ENCODE measurements at regions not wholly inside any gene's neighbourhood (a gene's known extent, or its start where the extent isn't known, plus 50 kb on each side); places are given as distances from the start of the nearest gene placed in this dataset.
"Not testable (repeated sequence)": the region's sequence is repeated elsewhere in the genome, so short reads cannot be mapped to it uniquely, and the experiment has no call there.

DNA sequence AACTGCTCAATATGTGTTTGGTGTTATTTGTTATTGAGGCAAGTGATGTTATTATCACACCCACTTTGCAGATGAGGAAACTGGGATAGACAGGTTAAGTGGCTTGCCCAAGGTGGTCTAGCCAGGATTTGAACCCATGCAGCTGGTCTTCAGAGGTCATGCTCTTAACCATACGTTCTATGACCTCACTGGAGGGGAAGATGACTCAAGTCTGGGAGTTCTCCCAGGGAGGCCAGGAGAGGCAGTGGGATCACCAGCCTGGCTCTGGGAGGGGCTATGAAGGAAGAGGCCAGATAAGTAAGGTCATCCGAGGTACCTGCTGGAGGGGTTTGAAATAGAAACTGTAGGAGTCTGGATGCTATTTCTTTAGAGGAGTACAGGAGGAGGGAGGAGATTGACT is 95.3 kb downstream of the NAV1 start:
- ChIA-PET POLR2A (no interaction called here), CTCF (no interaction called here)

DNA sequence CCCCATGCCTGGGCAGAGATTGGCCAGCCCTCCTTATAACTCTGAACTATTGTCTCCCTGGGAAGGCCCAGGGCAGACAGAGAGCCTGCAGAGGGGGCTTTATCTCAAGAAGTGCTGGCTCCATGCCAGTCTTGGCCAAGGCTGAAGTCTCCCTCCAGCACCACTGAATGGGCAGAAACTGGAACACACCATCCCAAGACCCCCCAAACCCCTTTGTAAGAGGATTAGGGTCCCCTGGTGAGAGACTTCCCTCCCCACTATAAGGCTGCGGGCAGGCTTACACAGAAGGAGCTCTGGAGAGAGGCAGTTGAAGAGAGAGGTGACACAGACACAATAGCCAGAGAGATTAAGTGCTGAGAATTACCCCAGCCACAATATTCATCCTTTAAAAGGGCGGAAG is 97.2 kb downstream of the NAV1 start:
- ChIA-PET POLR2A (no interaction called here), CTCF (no interaction called here)

DNA sequence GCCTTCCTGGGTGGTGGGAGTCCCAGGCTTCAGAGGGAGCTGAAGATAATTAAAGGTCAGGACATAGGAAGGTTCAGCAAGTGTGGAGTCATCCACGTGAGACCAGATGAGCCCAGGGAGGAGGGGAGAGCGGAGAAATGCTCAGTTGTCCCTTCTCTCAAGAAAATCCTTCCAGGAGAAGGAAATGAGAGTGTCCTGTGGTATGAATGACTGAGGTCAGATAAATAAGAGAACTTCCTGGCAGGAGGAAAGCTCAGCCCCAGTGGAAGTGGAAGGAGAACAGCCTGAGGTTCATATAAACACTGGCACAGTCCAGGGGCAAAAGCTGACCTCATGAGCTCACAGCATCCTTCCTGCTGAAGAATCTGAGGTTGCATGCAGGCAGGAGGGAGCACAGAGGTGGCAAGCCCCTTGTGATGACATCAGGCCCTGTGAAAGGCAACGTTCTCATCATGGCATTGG is 97.6 kb downstream of the NAV1 start:
- ChIA-PET POLR2A (no interaction called here), CTCF (no interaction called here)

DNA sequence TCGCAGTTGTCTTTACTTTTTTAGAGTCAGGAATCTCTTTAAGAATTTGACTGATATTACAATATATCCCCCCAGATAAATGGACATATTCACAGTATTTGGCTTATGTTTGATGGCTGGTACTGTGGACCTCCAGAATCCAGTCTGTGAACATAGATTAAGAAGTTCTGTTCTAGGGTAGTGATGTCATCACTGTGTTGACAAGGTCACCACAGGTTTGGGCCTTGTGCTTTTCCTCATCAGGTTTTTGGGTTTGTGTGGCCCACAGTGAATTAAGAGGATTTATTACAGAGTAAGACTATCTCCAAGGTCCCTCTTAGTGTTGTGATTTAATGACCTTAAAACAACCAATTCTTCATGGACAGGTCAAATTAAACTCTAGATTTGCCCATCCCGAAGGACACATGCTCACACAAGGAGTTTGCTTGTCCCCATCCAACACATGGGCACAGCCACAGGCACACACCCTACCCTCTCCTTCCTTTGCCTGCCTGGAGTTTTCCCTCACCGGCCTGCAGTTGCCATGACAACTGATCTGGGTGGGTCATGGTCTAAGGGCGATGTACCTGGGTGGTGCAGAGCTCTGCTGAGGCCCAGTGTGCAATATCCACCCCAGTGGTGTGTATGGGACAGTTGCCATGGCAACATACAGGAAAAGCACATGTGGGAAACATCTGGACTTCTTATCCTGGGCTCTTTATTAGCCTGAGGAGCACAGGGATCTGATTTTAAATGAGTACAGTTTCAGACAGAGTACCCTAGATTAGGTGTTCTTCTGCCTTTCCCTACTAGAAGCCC is 98.6 kb downstream of the NAV1 start:
- ChIA-PET POLR2A (no interaction called here), CTCF (no interaction called here)

DNA sequence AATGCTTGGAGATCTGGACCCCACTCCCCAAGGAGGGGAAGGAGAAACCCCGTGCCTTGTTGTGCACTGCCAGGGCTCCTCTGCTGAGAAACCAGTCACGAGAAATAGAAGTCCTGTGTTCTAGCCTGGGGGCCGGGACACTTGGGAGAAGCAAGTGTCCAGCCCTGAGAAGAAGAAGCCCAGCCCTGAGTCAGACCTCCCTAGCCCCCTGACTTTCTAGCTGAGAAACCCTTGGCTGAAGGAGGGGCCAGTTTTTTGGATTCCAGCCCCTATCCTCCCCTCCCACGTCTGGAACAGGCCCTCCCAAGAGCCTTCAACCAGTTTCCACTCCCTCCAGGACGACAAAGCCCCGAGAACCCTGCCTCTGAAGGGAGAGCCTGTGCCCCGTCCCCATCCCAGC is 100.5 kb downstream of the NAV1 start:
- POLR2A ChIA-PET: no interaction called here
- CTCF ChIA-PET: interaction anchor here (1.0 kb wide), 1 partner anchor 61 kb away, joined by 4 read pairs; no protein-coding TSS in a partner anchor

DNA sequence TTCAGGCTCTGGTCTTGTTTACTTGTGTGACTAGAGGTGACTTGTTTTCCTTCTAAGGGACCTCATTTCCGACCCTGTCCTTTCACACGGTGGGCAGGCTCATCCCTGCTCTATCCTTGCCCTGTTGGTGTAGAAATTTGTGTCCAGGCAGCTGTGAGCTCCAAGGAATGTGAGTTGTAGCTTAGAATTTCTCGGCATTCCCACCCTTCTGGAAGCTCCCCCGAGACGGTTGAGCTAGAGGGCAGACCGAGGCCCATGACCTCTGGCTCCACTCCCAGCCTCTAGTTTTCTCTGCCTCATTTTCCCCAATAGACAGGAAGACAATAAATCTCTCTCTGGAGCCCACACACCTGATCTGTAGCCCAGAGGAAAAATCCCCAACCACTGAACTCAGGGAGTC is 100.9 kb downstream of the NAV1 start:
- CTCF ChIA-PET: interaction anchor here (1.0 kb wide), 1 partner anchor 61 kb away, joined by 4 read pairs; no protein-coding TSS in a partner anchor

DNA sequence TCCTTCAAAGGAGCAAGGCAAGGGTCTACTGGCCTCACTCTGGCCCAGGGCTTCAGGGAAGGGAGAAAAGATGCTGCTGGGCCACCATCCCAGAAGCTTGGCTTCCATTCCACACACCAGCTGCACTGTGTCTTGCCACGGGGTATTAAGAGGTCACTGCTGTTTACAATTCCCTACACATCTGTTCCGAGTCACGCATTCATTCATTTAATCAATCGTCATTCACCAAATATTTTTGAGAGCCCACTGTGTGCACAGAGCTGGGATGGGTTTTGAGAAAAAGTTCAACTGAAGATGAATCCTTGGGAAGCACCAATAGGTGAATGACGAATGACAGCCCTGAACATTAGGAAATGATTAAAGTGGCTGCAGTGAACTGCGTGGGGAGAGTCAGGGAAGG is 101.7 kb downstream of the NAV1 start:
- ChIA-PET POLR2A (no interaction called here), CTCF (no interaction called here)

More for the DNA sequence above, 100.9 kb downstream of the NAV1 start:
- POLR2A ChIA-PET: no interaction called here

DNA sequence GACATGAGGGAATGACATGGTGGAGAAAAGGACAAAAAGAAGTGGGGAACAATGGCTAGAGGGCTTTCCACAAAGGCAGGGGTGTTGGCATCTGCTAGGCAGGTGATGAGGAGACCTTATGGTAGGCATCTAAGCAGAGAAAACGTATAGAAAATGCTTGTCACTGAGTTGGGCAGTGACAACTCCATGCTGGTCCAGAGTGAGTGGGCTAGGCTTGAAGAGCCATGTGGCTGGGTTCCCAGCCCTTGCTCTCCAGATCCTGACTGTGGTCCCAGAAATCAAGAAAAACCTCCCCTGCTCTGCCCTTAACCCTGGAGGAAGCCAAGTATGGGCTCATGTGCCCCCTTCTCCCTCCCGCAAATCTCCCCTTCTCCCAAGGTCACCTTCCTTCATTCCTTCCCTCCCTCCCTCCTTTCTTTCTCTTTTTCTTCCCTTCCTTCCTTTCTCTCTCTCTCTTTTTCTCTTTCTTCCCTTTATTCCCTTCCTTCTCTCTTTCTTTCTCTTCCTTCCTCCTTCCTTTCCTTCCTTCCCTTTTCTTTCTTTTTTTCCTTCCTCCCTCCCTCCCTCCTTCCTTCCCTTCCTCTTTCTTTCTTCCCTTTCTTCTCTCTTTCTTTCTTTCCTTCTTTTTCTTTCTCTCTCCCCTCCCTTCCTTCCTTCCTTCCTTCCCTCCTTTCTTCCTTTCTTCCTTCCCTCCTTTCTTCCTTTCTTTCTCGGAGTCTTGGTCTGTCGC is 102.8 kb downstream of the NAV1 start:
- ChIA-PET CTCF (interaction anchor here (0.6 kb wide), 1 partner anchor 25 kb away, joined by 3 read pairs; no protein-coding TSS in a partner anchor), POLR2A (no interaction called here)

DNA sequence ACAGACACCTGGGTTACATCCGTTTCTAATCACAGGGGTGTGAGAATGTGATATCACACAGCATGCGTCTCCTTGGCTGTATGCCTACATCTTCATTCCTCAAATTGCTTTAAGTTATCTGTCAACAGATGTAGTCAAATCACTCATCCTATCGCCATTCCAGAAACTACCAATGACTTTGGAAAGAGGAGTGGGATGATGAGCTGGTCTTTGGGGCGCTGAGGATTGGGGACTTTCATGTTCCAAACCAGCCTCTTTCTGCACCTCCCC is 104.8 kb downstream of the NAV1 start:
- ChIA-PET POLR2A (no interaction called here), CTCF (no interaction called here)

DNA sequence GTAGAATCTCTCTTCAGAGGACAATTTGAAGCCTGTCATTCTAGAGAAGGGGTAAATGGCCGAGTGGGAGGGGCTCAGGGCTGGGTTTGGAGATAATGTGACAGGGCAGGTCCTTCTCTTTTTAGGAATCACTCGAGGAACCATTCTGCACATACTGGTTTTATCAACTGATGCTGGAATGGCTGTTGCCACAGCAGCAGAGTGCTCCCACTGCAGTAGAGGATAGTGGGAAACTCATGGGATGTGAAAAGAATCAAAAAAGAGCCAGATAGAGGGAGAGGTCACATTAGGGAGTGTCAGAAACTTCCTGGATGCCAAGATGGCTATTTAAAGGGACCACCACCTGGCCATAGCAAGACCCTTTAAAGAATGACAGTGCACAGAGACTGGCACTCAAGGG is 105.3 kb downstream of the NAV1 start:
- ChIA-PET POLR2A (no interaction called here), CTCF (no interaction called here)

DNA sequence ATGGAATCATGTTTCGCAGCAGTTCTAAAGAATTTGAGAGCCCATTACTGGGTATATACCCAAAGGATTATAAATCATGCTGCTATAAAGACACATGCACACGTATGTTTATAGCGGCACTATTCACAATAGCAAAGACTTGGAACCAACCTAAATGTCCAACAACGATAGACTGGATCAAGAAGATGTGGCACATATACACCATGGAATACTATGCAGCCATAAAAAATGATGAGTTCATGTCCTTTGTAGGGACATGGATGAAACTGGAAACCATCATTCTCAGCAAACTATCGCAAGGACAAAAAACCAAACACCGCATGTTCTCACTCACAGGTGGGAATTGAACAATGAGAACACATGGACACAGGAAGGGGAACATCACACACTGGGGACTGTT is 106.1 kb downstream of the NAV1 start:
- POLR2A ChIA-PET, CTCF ChIA-PET: not testable (repeated sequence)

DNA sequence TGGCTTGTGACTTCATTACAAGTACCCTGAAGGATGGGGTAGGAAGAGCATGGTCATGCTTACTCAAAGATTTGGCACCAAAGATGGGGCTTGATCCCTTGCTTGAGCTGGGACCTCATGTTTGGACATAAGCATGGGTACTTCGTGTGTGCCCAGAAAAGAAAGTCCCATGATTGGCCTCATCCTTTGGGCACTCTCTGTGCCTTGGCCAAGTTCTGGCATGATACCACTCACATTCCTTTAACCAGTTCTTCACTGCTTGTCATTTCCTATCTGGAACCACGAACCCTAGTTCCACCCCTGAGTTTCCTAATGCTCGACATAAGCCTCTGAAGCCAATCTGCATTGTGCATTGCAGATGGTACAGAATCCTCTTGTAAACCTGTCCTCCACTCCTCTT is 107.0 kb downstream of the NAV1 start:
- ChIA-PET CTCF (interaction anchor here (1.0 kb wide), 1 partner anchor 18 kb away, joined by 5 read pairs; no protein-coding TSS in a partner anchor), POLR2A (no interaction called here)

DNA sequence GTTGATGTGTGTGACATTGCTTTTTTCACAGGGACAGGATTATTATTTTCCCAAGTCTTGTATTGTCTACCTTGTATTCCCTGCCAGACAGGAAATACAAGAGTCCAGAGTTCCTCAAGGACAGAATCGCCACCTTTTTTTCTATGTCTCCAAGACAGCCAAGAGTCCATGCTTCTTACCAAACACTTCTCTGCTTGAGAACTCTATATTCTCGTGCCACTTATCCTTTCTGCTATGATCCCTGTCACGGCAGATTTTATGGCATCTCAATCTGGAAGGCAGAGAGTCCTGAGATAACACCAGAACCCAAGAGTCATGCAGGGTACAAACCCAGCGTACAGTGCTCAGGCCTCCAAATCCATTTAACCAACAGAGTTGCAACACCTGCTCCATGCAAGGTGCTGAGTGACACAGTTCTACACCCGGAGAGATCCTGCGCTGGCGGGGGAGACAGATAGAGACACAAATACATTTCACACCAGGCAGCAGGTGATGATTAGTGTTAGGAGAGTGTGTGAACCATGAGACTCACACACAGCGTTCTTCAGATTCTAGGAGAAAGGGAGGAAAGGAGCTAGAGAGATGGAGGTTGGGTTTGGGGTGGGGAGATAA is 107.6 kb downstream of the NAV1 start:
- CTCF ChIA-PET: interaction anchor here (1.0 kb wide), 1 partner anchor 18 kb away, joined by 5 read pairs; no protein-coding TSS in a partner anchor

DNA sequence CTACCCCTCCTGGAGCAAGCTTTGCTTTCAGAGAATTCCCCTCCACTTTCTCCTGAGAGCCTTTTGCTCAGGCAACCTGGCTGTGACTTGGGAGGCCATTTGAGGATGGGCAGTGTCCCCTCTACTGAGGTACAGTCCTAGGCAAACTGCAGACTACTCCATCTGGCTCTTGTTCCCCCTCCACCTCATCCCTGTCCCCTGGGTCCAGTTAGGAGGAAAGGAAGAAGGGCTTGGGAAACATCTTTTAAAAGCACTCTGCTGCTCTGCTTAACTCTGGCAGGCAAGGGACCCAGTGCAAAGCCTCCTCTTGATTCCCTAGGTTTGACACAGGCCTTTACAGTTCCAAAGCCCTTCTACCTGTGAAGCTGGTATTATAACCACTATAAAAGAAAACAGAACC is 108.2 kb downstream of the NAV1 start:
- ChIA-PET POLR2A (no interaction called here), CTCF (no interaction called here)

More for the DNA sequence above, 107.6 kb downstream of the NAV1 start:
- POLR2A ChIA-PET: no interaction called here

DNA sequence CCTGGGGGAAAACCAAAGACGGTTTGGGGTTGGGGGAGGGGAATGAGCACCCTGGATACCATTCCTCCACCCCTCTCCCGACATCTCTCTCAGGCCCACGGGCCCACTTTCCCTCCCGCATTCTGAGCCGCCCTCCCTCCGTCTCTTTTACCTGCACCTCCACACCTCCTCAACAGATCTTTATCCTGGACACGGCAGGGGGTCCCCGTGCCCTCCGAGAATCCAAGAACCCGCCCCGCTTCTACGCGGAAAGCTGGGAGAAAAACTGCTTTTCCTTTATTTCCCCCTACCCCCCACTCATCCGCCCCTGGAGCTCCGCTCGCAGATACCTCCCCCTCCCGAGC is 108.8 kb downstream of the NAV1 start:
- ChIA-PET POLR2A (no interaction called here), CTCF (no interaction called here)

DNA sequence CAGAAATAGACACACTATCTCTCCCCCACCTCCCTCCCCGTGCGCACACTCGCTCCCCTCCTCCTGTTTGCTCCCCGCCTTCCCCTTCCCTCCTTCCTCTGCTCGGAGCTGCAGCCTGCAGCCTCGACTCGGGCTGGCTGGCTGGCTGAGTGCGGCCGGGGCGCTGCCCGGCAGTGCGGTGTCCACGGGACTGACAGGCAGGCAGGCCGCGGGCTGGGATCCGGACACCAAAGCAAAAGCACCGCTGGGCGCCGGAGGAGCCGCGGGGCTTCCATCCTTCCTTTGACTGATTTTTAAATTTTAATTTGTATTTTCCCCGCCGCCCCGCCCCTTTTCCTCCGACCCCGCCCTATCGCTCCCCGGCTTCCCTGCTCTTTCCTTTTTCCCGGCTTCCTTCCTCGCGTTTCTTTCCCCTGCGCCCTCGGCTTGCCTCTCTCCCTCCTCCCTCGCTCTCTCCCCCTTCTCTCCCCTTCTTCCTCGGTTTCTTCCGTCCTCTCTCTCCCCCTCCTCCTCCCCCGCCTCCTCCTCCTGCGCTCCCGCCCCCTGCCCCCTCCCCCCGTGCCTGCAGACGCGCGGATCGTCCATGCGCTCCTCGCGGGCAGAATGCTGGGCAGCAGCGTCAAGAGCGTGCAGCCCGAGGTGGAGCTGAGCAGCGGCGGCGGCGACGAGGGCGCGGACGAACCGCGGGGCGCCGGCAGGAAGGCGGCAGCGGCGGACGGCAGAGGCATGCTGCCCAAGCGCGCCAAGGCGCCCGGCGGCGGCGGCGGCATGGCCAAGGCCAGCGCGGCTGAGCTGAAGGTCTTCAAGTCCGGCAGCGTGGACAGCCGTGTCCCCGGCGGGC is 109.4 kb downstream of the NAV1 start:
- POLR2A ChIA-PET: no interaction called here

DNA sequence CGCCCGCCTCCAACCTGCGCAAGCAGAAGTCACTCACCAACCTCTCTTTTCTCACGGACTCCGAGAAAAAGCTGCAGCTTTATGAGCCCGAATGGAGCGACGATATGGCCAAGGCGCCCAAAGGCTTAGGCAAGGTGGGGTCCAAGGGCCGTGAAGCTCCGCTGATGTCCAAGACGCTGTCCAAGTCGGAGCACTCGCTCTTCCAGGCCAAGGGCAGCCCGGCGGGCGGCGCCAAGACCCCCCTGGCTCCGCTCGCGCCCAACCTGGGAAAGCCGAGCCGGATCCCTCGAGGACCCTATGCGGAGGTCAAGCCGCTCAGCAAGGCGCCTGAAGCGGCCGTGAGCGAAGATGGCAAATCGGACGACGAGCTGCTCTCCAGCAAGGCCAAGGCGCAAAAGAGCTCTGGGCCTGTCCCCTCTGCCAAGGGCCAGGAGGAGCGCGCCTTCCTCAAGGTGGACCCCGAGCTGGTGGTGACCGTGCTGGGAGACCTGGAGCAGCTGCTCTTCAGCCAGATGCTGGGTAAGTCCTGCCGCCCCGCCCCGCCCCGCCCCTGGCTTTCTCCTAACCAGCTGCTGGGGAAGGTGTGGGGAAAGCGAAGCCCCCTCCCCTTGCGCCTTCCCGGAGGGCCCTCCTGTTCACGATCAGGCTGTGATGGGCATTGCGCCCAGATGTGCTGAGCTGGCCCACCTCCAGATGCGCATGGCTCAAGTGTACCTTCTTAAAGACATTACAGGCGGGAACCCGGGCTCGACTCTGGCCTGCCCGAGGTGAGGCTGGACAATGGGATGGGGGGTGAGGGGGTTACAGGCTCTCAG is 110.2 kb downstream of the NAV1 start:
- POLR2A ChIA-PET: no interaction called here
- CTCF ChIA-PET: interaction anchor here (0.8 kb wide), 1 partner anchor 119 kb away, joined by 3 read pairs; no protein-coding TSS in a partner anchor

More for the DNA sequence above, 109.4 kb downstream of the NAV1 start:
- CTCF ChIA-PET: interaction anchor here (0.8 kb wide), 1 partner anchor 120 kb away, joined by 3 read pairs; no protein-coding TSS in a partner anchor

DNA sequence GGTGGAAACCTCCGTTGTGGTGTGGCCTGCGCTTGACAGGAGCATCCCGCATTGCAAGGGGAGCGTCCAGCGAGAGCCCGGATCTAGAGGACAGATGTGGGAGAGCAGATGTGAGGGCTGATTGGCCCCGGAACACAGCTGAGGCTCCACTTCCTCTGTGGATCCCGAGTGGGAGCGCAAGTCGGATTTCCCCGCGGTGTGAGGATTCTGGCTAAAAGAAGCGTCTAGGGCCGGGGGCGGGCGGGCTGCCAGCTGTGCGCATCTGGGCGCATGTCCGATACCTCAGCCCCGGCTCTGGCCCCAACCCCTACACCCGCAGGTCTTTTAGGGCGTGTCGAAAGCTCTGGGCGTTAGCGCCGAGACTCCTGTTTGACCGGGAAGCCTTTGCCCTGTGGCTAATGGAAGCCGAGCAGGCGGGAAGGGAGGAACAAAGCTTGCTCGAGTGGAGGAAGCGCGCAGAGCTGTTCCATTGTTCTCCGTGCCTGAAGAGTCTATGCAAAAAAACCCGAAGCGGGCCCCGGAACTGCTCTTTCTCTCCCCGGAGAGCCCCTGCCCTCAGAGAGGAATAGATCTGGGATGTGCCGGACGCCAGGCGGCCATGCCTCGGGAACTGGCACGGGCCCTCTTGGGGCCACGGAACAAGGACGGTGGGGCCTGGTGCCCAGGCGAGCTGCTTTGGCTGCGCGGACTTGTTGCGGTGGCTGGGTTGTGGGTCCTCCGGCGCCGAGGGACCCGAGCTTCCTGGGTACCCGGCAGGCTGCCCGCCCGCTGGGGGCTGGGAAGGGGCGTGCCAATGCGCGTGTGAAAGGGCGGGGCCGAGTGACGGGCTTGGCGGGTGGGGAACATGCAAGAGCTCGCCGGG is 111.1 kb downstream of the NAV1 start:
- POLR2A ChIA-PET: no interaction called here
- CTCF ChIA-PET: no interaction called here

DNA sequence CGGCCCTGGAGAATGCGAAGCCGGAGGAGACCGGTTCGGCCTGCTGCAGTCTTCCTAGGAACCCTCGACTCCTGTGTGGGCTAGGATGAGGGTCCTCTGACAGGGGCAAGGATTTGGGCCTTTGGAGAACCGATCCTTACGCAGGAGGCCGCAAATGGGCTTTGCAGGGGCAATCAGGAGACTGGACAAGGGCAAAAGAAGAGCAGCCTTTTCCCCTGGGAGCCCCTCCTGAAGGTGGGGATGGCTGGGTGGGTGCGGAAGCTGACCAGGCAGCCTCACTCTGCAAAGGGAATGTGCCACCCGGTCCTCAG is 111.7 kb downstream of the NAV1 start:
- ChIA-PET CTCF (interaction anchor here (1.0 kb wide), 1 partner anchor 15 kb away, joined by 5 read pairs; no protein-coding TSS in a partner anchor), POLR2A (no interaction called here)
